PC-9 (cell line): ENCODE measurements at regions not wholly inside any gene's neighbourhood (a gene's known extent, or its start where the extent isn't known, plus 50 kb on each side); places are given as distances from the start of the nearest gene placed in this dataset.

Source experiments
- BruUV-seq: library from RNA; stranded (reverse); fragments of 400-500 nt; replicated peaks from 2 replicates; lab custom pipeline; 2021; lab: Mats Ljungman, UMichigan
- CTCF ChIA-PET: fragments of 300-600 bp; sonication (Branson Sonifier 250); formaldehyde crosslinking; loops from one replicate; lab custom pipeline; 2022; ENCODE audit warnings: antibody characterized with exemption; lab: Charles Lee
- POLR2A ChIA-PET: fragments of 300-600 bp; sonication (Branson Sonifier 250); formaldehyde crosslinking; loops from one replicate; lab custom pipeline; 2022; ENCODE audit warnings: antibody characterized with exemption; ENCODE audit not compliant: unreplicated experiment; lab: Charles Lee
- DNase-seq, 2 experiments: peaks; one replicate each; pipeline versions ENCODE4 v3.0.0 to v3.0.0-alpha.2; 2015 to 2022; ENCODE audit warnings: mixed read lengths in 1 of 2
- H2AFZ ChIP-seq: fragments of 200-600 bp; sonication (generic); 2 replicates; pipeline ENCODE4 v1.8.1; 2017; ENCODE audit warnings: antibody characterized with exemption
- H3F3A ChIP-seq: fragments of 200-600 bp; sonication (generic); 2 replicates; pipeline ENCODE4 v1.8.1; 2017; ENCODE audit warnings: antibody characterized with exemption, mild to moderate bottlenecking, low read depth; ENCODE audit not compliant: insufficient read depth
- H3K27ac ChIP-seq: fragments of 200-600 bp; sonication (generic); 2 replicates; pipeline ENCODE4 v1.6.1; 2016; ENCODE audit warnings: mixed run types
- H3K27me3 ChIP-seq: fragments of 200-600 bp; sonication (generic); 2 replicates; pipeline ENCODE4 v1.6.1; 2016; ENCODE audit warnings: low read depth, mixed run types; ENCODE audit not compliant: insufficient read depth
- H3K36me3 ChIP-seq: fragments of 200-600 bp; sonication (generic); 2 replicates; pipeline ENCODE4 v1.6.1; 2016; ENCODE audit warnings: low read depth, mixed run types
- H3K4me1 ChIP-seq: fragments of 200-600 bp; sonication (generic); replicated peaks from 2 replicates; pipeline ENCODE4 v1.6.1; 2016; ENCODE audit warnings: mixed run types; ENCODE audit not compliant: insufficient read depth
- H3K4me2 ChIP-seq: fragments of 200-600 bp; sonication (generic); 2 replicates; pipeline ENCODE4 v1.6.1; 2017; ENCODE audit warnings: mixed run types
- H3K4me3 ChIP-seq: fragments of 200-600 bp; sonication (generic); 2 replicates; pipeline ENCODE4 v1.6.1; 2016; ENCODE audit warnings: mixed run types
- H3K79me2 ChIP-seq: fragments of 200-600 bp; sonication (generic); 2 replicates; pipeline ENCODE4 v1.6.1; 2017; ENCODE audit warnings: low read depth, mixed run types
- H3K9me2 ChIP-seq: fragments of 200-600 bp; sonication (generic); 2 replicates; pipeline ENCODE4 v1.8.1; 2017; ENCODE audit warnings: mild to moderate bottlenecking; ENCODE audit not compliant: insufficient read depth
- H3K9me3 ChIP-seq: fragments of 200-600 bp; sonication (generic); 2 replicates; pipeline ENCODE4 v1.8.1; 2016; ENCODE audit warnings: low read depth; ENCODE audit not compliant: insufficient read depth
- H4K20me1 ChIP-seq: fragments of 200-600 bp; sonication (generic); 2 replicates; pipeline ENCODE4 v1.8.1; 2017; ENCODE audit not compliant: insufficient read depth
- EZH2 ChIP-seq: fragments of 200-600 bp; sonication (generic); IDR thresholded peaks from 2 replicates; pipeline ENCODE4 v1.8.0; 2017; ENCODE audit warnings: antibody characterized with exemption, low read depth
- intact Hi-C: fragments of 100-400 bp; cut with micrococcal nuclease; formaldehyde crosslinking; loops from one replicate; pipeline ENCODE4 v1.10.0; 2022; ENCODE audit not compliant: unreplicated experiment
- TF ChIP-seq, protein P1 (sequence below): fragments of 200-600 bp; sonication (generic); conservative IDR thresholded peaks from 2 replicates; pipeline ENCODE4 v1.6.1; 2017; ENCODE audit warnings: mixed run types, antibody characterized with exemption, mild to moderate bottlenecking, moderate library complexity

DNA sequence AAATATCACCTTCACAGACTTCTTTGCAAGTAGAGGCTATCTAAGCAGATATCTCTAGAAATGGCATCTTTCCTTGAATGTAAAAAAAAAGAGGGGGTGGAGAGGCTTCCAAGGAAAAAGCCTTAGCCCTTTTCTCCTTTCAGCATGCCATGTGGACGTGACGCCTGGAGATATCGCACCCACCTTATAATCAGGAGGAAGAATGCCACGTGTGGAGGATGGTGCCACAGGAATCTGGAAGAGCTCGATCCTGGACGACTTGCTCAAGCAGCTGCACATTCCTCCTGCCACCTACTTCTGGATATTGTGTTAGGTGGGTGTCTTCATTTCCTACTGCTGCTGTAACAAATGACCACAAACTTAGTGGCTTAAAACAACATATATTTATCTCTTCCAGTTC is 203.6 kb downstream of the NUAK1 start:
- H3K4me1 ChIP-seq = peaks cover 62% of the 10 kb centered on the region
- intact Hi-C loops = loop anchor here (1.0 to 2.0 kb wide), 3 partner anchors 74 to 515 kb away; no protein-coding TSS in a partner anchor
- H3K27me3 ChIP-seq = no peaks in the 10 kb centered on the region
- no peak overlapping the region for H2AFZ ChIP-seq
- H3F3A ChIP-seq = peaks cover 34% of the 10 kb centered on the region
- no peak for TF ChIP-seq EZH2
- TF ChIP-seq, protein P1, sequence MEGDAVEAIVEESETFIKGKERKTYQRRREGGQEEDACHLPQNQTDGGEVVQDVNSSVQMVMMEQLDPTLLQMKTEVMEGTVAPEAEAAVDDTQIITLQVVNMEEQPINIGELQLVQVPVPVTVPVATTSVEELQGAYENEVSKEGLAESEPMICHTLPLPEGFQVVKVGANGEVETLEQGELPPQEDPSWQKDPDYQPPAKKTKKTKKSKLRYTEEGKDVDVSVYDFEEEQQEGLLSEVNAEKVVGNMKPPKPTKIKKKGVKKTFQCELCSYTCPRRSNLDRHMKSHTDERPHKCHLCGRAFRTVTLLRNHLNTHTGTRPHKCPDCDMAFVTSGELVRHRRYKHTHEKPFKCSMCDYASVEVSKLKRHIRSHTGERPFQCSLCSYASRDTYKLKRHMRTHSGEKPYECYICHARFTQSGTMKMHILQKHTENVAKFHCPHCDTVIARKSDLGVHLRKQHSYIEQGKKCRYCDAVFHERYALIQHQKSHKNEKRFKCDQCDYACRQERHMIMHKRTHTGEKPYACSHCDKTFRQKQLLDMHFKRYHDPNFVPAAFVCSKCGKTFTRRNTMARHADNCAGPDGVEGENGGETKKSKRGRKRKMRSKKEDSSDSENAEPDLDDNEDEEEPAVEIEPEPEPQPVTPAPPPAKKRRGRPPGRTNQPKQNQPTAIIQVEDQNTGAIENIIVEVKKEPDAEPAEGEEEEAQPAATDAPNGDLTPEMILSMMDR = no peak
- H4K20me1 ChIP-seq = no peaks in the 10 kb centered on the region
- H3K79me2 ChIP-seq = no peaks in the 10 kb centered on the region
- BruUV-seq = no TSS peak
- peak overlapping the region; percentile 70 for H3K4me2 ChIP-seq
- H3K9me3 ChIP-seq = 0 out of 2 replicates have a peak, but pooled peaks cover 2% of the 10 kb centered on the region
- no peak overlapping the region for H3K4me3 ChIP-seq
- peak; percentile 55 to 97 for DNase-seq
- ChIA-PET CTCF (no interaction called here), POLR2A (interaction anchor here (0.8 kb wide), 1 partner anchor 489 kb away, joined by 3 read pairs; no protein-coding TSS in a partner anchor)
- H3K36me3 ChIP-seq = no peaks in the 10 kb centered on the region
- H3K27ac ChIP-seq = peak overlapping the region; percentile 86
- no peaks in the 10 kb centered on the region for H3K9me2 ChIP-seq

DNA sequence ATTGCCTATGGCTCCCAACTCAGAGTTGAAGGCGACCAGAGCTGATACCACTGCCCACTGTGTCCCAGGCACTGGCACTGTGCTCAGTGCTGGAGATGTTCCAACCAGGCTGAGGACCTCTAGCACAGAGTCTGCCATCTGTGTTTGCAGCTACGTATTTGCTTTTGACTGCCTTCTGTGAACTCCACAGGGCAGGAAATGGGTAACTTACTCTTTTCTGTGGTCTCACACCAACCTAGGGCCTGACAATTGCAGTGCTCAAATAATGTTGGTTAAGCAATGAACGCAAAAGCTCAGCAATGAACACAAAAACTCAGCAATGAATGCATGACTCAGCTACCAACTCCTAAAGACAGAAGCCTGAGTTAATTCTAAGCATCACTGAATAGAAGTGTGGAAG is 202.8 kb downstream of the NUAK1 start:
- Histone ChIP-seq H3K27me3 (no peaks in the 10 kb centered on the region), H2AFZ (no peak overlapping the region), H3K79me2 (no peaks in the 10 kb centered on the region), H4K20me1 (no peaks in the 10 kb centered on the region), H3K4me3 (no peak overlapping the region), H3K4me1 (peaks cover 59% of the 10 kb centered on the region), H3K9me3 (0 out of 2 replicates have a peak, but pooled peaks cover 3% of the 10 kb centered on the region), H3K27ac (peak overlapping the region; percentile 86), H3F3A (peaks cover 34% of the 10 kb centered on the region), H3K36me3 (no peaks in the 10 kb centered on the region), H3K4me2 (peak overlapping the region; percentile 70), H3K9me2 (no peaks in the 10 kb centered on the region)
- TF ChIP-seq, protein P1 = no peak
- no peak for TF ChIP-seq EZH2
- BruUV-seq = no TSS peak
- ChIA-PET POLR2A (no interaction called here), CTCF (no interaction called here)
- peak in 1 of 2 experiments; percentile 47 for DNase-seq
- intact Hi-C loops = loop anchor here (1.0 to 2.0 kb wide), 3 partner anchors 75 to 516 kb away; no protein-coding TSS in a partner anchor

DNA sequence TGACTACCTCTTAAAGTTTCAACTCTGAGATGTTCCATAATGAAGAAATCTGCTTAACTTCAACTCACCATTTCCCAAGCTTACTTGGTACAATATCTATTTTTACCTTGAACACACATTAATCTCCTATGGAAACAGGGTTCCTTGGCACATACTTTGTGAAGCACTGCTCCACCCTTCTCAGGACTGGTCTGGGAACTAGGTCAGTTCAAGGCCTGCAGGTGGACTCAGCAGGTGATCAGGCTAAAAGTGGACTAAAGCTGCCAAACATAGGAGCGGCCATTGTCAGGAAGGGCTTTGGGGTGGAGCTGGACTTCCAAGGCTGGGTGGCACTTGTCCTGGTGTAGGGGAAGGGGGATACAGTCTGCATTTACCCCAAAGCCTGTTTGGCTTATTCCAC is 202.3 kb downstream of the NUAK1 start:
- no TSS peak for BruUV-seq
- peak in 1 of 2 experiments; percentile 73 for DNase-seq
- H3K79me2 ChIP-seq = no peaks in the 10 kb centered on the region
- H3K36me3 ChIP-seq = no peaks in the 10 kb centered on the region
- H3K4me3 ChIP-seq = no peak overlapping the region
- intact Hi-C loops = no loop called here
- peaks cover 34% of the 10 kb centered on the region for H3F3A ChIP-seq
- peak overlapping the region; percentile 70 for H3K4me2 ChIP-seq
- H3K27me3 ChIP-seq = no peaks in the 10 kb centered on the region
- H3K4me1 ChIP-seq = peaks cover 56% of the 10 kb centered on the region
- no peaks in the 10 kb centered on the region for H4K20me1 ChIP-seq
- no peak overlapping the region for H2AFZ ChIP-seq
- H3K9me2 ChIP-seq = no peaks in the 10 kb centered on the region
- ChIA-PET CTCF (no interaction called here), POLR2A (no interaction called here)
- H3K9me3 ChIP-seq = 0 out of 2 replicates have a peak, but pooled peaks cover 3% of the 10 kb centered on the region
- TF ChIP-seq, protein P1 = no peak
- TF ChIP-seq EZH2 = no peak
- peak overlapping the region; percentile 86 for H3K27ac ChIP-seq
